Activated T-cell treated with anti-CD3 and anti-CD28 coated beads, Interleukin-2, amount 50 U/mL, for 4 hours (primary cell): ENCODE measurements at regions not wholly inside any gene's neighbourhood (a gene's known extent, or its start where the extent isn't known, plus 50 kb on each side); places are given as distances from the start of the nearest gene placed in this dataset.
"Not testable (repeated sequence)": the region's sequence is repeated elsewhere in the genome, so short reads cannot be mapped to it uniquely, and the experiment has no call there.

ENCODE experiments used
- ATAC-seq, 2 donors: fragments of 200-7000 bp; cut with Tn5 transposase; one replicate each; pipeline ENCODE4 v1.10.0; 2021
- DNase-seq: peaks from one replicate; pipeline ENCODE4 v3.0.0-alpha.2; 2020
- H3K27me3 Mint-ChIP-seq: one replicate; pipeline ENCODE4 v1.8.0; 2021; ENCODE audit warnings: low read depth, mixed read lengths
- H3K36me3 Mint-ChIP-seq: one replicate; pipeline ENCODE4 v1.8.0; 2022; ENCODE audit warnings: mixed read lengths; ENCODE audit not compliant: insufficient read depth
- H3K4me1 Mint-ChIP-seq: one replicate; pipeline ENCODE4 v1.8.0; 2021; ENCODE audit warnings: low read depth, mixed read lengths
- H3K4me3 Mint-ChIP-seq: one replicate; pipeline ENCODE4 v1.8.0; 2021; ENCODE audit warnings: mild to moderate bottlenecking, moderate library complexity, mixed read lengths
- H3K9me3 Mint-ChIP-seq: one replicate; pipeline ENCODE4 v1.8.0; 2021; ENCODE audit warnings: mixed read lengths

- Mint-ChIP-seq H3K9me3 (no peaks in the 10 kb centered on the region), H3K4me1 (no peaks in the 10 kb centered on the region), H3K27me3 (peaks cover 3% of the 10 kb centered on the region), H3K4me3 (no peak overlapping the region), H3K36me3 (no peaks in the 10 kb centered on the region)
- DNase-seq (no peak), ATAC-seq (no peak)
Measured at GRCh38 chr5:174567506-174568141, 156.8 kb upstream of the MSX2 start.

DNA sequence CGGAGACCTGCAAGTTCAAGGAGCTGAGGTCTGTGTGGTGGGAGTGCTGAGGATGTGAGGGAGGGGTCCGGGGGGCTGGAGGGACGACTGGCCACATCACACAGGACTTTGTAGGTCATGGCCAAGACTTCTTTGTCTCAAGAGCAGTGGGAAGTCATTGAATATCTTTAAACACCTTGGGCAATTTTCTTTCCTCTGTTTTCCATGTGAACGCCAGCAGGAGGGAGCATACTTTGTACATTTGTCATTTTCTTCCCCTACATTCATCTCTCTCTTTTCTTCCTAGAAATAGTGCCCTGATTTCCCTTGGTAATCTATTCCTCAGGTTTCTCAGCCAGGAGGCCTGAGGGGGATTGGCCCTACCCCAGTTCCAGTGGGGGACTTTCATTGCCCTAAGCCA is 153.7 kb upstream of the MSX2 start:
- no peak overlapping the region for H3K4me3 Mint-ChIP-seq

DNA sequence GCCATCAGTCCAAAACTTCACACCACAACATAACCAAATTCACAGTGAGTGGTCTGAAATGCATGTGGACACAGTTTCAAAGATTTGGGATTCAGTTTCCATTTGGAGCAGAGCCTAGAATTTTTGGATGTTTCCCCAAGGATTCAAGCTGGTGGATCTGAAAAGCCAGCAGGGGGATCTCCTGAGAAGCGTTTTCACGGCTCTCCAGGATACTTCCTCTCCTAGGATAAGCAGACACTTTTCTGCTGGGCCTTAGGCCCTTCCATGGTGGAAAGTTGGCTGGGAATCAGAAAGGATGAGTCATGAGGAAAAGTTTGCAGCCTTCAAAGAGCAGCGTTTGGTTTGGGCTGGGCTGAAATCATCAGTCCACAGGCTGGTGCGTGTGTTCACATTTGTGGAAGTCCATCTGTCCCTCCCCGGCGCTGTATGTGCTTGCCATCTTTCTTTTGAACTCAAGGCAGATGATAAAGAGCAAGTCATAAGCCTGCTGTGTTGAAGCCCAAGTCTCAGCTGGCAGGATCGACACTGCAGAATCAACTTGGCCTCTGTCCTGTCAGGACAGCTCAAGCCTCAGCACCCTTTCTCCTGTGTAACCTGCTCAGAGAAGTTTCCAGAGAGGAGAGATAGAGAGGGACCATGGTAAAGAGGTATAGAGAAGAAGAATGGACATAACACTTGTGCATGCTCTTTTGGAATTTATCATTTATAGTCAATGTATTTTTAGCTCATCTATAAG is 152.6 kb upstream of the MSX2 start:
- no peaks in the 10 kb centered on the region for H3K36me3 Mint-ChIP-seq
- DNase-seq = no peak
- no peaks in the 10 kb centered on the region for H3K9me3 Mint-ChIP-seq
- no peaks in the 10 kb centered on the region for H3K4me1 Mint-ChIP-seq
- H3K27me3 Mint-ChIP-seq = peaks cover 7% of the 10 kb centered on the region
- ATAC-seq = no peak
- H3K4me3 Mint-ChIP-seq = no peak overlapping the region

More for the DNA sequence above, 153.7 kb upstream of the MSX2 start:
- DNase-seq (no peak), ATAC-seq (no peak)
- Mint-ChIP-seq H3K27me3 (peaks cover 7% of the 10 kb centered on the region), H3K36me3 (no peaks in the 10 kb centered on the region), H3K9me3 (no peaks in the 10 kb centered on the region), H3K4me1 (no peaks in the 10 kb centered on the region)

GRCh38 chr5:174572591-174572990 is 151.8 kb upstream of the MSX2 start:
- peaks cover 7% of the 10 kb centered on the region for H3K27me3 Mint-ChIP-seq
- H3K4me1 Mint-ChIP-seq = no peaks in the 10 kb centered on the region
- no peaks in the 10 kb centered on the region for H3K9me3 Mint-ChIP-seq
- H3K4me3 Mint-ChIP-seq = no peak overlapping the region
- ATAC-seq = no peak
- H3K36me3 Mint-ChIP-seq = no peaks in the 10 kb centered on the region
- DNase-seq = no peak

- Mint-ChIP-seq H3K4me1 (no peaks in the 10 kb centered on the region), H3K4me3 (no peak overlapping the region), H3K36me3 (no peaks in the 10 kb centered on the region), H3K9me3 (no peaks in the 10 kb centered on the region), H3K27me3 (peaks cover 7% of the 10 kb centered on the region)
- DNase-seq = no peak
- no peak for ATAC-seq
Measured at GRCh38 chr5:174573221-174573994, 151.0 kb upstream of the MSX2 start.

GRCh38 chr5:174575043-174575442 is 149.3 kb upstream of the MSX2 start:
- H3K27me3 Mint-ChIP-seq = peaks cover 7% of the 10 kb centered on the region
- no peaks in the 10 kb centered on the region for H3K4me1 Mint-ChIP-seq
- no peaks in the 10 kb centered on the region for H3K9me3 Mint-ChIP-seq
- H3K36me3 Mint-ChIP-seq = no peaks in the 10 kb centered on the region
- ATAC-seq (no peak), DNase-seq (no peak)
- H3K4me3 Mint-ChIP-seq = no peak overlapping the region

DNA sequence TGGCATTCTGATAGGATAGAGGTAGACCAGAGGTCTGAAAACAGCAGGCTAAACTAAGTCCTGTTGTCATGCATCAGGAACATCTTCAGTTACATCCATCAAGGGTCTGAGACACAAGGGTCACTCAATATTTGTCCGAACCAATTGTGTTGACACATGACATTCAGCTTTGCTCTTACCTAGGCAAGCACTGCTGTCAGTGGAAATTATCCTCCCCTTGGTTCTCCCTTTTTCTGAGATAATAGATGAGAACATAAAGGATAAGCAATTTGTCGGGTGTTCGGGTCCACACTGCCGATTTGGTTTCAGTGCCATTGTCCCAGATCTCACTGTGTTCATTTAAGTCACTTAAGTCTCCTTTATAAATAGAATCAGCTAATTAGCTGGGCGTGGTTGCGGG is 148.3 kb upstream of the MSX2 start:
- DNase-seq = no peak
- no peaks in the 10 kb centered on the region for H3K4me1 Mint-ChIP-seq
- H3K36me3 Mint-ChIP-seq = no peaks in the 10 kb centered on the region
- ATAC-seq = no peak
- H3K4me3 Mint-ChIP-seq = no peak overlapping the region
- H3K27me3 Mint-ChIP-seq = peaks cover 7% of the 10 kb centered on the region
- H3K9me3 Mint-ChIP-seq = no peaks in the 10 kb centered on the region

DNA sequence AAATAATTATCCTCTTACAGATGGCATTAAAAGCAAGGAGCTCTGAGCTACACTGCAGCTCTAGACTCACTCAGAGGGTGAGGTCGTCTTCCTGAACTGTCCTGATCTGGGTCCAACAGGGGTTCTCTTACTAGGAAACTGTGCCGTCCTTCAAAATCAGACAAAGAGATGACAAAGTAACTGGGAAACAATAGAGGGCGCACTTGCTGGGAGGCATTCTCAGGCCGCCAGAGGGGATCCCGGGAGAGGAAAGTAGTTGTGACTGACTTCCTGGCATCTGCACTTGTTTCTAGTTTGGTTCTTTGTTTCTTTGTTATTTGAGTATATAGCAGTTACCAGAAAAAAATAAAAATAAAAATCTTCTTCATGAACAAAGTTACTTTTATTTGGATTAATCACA is 142.9 kb upstream of the MSX2 start:
- peaks cover 7% of the 10 kb centered on the region for H3K9me3 Mint-ChIP-seq
- no peak for DNase-seq
- no peak for ATAC-seq
- H3K4me3 Mint-ChIP-seq = no peak overlapping the region
- no peaks in the 10 kb centered on the region for H3K4me1 Mint-ChIP-seq
- no peaks in the 10 kb centered on the region for H3K36me3 Mint-ChIP-seq
- H3K27me3 Mint-ChIP-seq = no peaks in the 10 kb centered on the region

- H3K36me3 Mint-ChIP-seq = no peaks in the 10 kb centered on the region
- peaks cover 7% of the 10 kb centered on the region for H3K9me3 Mint-ChIP-seq
- H3K4me1 Mint-ChIP-seq = no peaks in the 10 kb centered on the region
- no peak for DNase-seq
- no peak overlapping the region for H3K4me3 Mint-ChIP-seq
- no peaks in the 10 kb centered on the region for H3K27me3 Mint-ChIP-seq
- ATAC-seq = no peak
Measured at GRCh38 chr5:174581894-174582293, 142.5 kb upstream of the MSX2 start.

DNA sequence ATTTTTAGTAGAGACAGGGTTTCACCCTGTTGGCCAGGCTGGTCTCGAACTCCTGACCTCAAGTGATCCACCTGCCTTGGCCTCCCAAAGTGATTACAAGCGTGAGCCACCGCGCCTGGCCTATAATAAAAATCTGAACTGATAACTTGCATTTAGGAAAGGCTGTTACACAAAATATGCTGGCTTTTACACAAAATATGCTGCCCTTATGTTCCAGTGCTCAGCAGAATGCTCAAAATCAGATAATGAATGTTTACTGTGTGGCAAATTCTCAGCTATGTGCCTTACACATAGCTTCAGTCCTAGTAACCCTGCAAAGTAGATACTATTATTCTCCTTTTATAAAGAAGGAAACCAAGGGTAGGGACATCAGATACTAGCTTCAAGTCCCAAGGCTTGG is 141.3 kb upstream of the MSX2 start:
- Mint-ChIP-seq H3K9me3 (peaks cover 7% of the 10 kb centered on the region), H3K4me1 (no peaks in the 10 kb centered on the region), H3K27me3 (no peaks in the 10 kb centered on the region), H3K36me3 (no peaks in the 10 kb centered on the region), H3K4me3 (no peak overlapping the region)
- DNase-seq (no peak), ATAC-seq (no peak)

DNA sequence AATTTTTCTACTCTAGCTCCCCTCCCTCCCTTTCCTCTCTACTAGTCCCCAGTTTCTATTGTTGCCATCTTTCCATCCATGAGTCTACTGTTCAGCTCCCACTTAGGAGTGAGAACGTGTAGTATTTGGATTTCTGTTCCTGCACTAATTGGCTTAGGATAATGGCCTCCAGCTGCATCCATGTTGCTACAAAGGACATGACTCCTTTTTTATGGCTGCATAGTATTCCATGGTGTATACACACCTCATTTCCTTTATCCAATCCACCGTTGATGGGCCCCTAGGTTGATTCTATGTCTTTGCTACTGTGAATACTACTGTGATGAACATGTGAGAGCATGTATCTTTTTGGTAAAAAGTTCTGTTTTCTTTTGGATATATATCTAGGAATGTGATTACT is 138.9 kb upstream of the MSX2 start:
- Mint-ChIP-seq H3K4me1 (no peaks in the 10 kb centered on the region), H3K9me3 (peaks cover 7% of the 10 kb centered on the region), H3K27me3 (no peaks in the 10 kb centered on the region), H3K36me3 (no peaks in the 10 kb centered on the region), H3K4me3 (no peak overlapping the region)
- ATAC-seq = no peak
- DNase-seq = no peak

GRCh38 chr5:174586163-174586562 is 138.2 kb upstream of the MSX2 start:
- DNase-seq, H3K27me3 Mint-ChIP-seq, H3K9me3 Mint-ChIP-seq, H3K4me3 Mint-ChIP-seq, ATAC-seq, H3K36me3 Mint-ChIP-seq, H3K4me1 Mint-ChIP-seq: not testable (repeated sequence)

- peaks cover 7% of the 10 kb centered on the region for H3K9me3 Mint-ChIP-seq
- ATAC-seq (no peak), DNase-seq (no peak)
- no peaks in the 10 kb centered on the region for H3K36me3 Mint-ChIP-seq
- H3K27me3 Mint-ChIP-seq = no peaks in the 10 kb centered on the region
- no peak overlapping the region for H3K4me3 Mint-ChIP-seq
- no peaks in the 10 kb centered on the region for H3K4me1 Mint-ChIP-seq
Measured at GRCh38 chr5:174589011-174589410, 135.4 kb upstream of the MSX2 start.

DNA sequence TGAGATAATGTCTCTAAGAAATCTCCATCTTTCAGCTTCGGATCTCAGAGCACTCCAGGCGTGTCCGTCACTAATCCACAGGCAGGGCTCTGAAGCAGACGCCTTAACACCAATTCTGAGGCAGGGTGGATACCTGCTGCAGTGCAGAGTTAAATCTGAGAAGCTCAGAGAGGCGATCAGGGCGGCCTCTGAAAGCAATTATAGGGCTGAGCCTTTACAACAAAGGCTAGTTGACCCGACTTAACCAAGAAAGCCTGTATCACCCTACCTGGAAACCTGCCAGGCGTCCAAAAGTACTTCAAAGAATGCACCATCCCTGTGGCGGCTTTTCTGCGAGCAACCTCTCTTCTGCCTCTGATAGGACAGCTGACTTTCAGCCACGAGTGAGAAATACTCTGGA is 134.8 kb upstream of the MSX2 start:
- Mint-ChIP-seq H3K4me3 (no peak overlapping the region), H3K9me3 (peaks cover 7% of the 10 kb centered on the region), H3K36me3 (no peaks in the 10 kb centered on the region), H3K27me3 (no peaks in the 10 kb centered on the region), H3K4me1 (no peaks in the 10 kb centered on the region)
- DNase-seq = no peak
- no peak for ATAC-seq

DNA sequence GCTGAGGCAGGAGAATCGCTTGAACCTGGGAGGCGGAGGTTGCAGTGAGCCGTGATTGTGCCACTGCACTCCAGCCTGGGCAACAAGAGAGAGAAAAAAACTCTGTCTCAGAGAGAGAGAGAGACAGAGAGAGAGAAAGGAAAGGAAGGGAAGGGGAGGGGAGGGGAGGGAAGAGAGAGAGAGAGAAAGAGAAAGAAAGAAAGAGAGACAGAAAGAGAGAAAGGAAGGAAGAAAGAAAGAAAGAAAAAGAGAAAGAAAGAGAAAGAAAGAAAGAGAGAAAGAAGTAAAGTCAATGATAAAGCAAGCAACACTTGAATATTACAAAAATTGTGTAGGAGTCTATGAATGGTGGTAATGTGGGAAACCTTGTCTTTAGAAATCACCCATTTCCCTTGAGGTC is 133.6 kb upstream of the MSX2 start:
- Mint-ChIP-seq H3K9me3 (peaks cover 2% of the 10 kb centered on the region), H3K4me1 (no peaks in the 10 kb centered on the region), H3K27me3 (no peaks in the 10 kb centered on the region), H3K4me3 (no peak overlapping the region), H3K36me3 (no peaks in the 10 kb centered on the region)
- DNase-seq = no peak
- ATAC-seq = no peak
